ENCODE measurements at regions not wholly inside any gene's neighbourhood (a gene's known extent, or its start where the extent isn't known, plus 50 kb on each side); places are given as distances from the start of the nearest gene placed in this dataset.

DNA sequence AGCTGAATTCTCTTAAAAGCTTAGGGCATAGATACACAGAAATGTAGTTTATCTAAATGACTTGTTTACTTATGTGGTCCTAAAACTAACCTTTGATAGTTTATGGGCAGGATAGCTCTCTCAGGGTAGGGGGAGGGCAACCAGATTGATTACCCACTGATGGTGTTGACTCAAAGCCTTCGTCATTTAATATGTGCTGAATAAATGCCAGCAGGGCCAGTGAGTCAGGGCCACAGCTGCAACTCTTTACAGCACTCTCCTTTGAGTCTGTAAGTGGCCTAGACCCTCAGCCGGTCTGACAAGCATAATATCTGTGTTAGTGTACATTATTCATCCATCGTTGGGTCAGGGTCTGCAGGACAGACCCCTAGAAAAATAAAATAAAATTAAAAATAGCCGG lies 128.5 kb downstream of the ZNF675 start:
- TF ChIP-seq POLR2A (IDR thresholded peaks at IDR 0.05): no peak
- TF ChIP-seq, protein P1, sequence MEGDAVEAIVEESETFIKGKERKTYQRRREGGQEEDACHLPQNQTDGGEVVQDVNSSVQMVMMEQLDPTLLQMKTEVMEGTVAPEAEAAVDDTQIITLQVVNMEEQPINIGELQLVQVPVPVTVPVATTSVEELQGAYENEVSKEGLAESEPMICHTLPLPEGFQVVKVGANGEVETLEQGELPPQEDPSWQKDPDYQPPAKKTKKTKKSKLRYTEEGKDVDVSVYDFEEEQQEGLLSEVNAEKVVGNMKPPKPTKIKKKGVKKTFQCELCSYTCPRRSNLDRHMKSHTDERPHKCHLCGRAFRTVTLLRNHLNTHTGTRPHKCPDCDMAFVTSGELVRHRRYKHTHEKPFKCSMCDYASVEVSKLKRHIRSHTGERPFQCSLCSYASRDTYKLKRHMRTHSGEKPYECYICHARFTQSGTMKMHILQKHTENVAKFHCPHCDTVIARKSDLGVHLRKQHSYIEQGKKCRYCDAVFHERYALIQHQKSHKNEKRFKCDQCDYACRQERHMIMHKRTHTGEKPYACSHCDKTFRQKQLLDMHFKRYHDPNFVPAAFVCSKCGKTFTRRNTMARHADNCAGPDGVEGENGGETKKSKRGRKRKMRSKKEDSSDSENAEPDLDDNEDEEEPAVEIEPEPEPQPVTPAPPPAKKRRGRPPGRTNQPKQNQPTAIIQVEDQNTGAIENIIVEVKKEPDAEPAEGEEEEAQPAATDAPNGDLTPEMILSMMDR (IDR thresholded peaks at IDR 0.05): no peak
